Skeletal muscle tissue (tissue), 3 donors: ENCODE measurements at regions not wholly inside any gene's neighbourhood (a gene's known extent, or its start where the extent isn't known, plus 50 kb on each side); places are given as distances from the start of the nearest gene placed in this dataset.

Source experiments
- H3K27ac ChIP-seq: one replicate; pipeline ENCODE4 v1.7.0; 2013; ENCODE audit warnings: mild to moderate bottlenecking, low read depth, low read length, inconsistent platforms
- H3K27me3 ChIP-seq, 3 donors: one replicate each; pipeline ENCODE4 v1.7.0; 2013; ENCODE audit warnings: low read length in 3 of 3; ENCODE audit not compliant: control insufficient read depth in 3 of 3, insufficient read depth in 3 of 3
- H3K36me3 ChIP-seq, 3 donors: one replicate each; pipeline ENCODE4 v1.7.0; 2013; ENCODE audit warnings: low read length in 3 of 3; ENCODE audit not compliant: control insufficient read depth in 3 of 3, insufficient read depth in 3 of 3
- H3K4me1 ChIP-seq, 3 donors: one replicate each; pipeline ENCODE4 v1.7.0; 2013; ENCODE audit warnings: low read length in 3 of 3, mild to moderate bottlenecking in 3 of 3; ENCODE audit not compliant: control insufficient read depth in 3 of 3, insufficient read depth in 3 of 3
- H3K4me3 ChIP-seq, 3 donors: one replicate each; pipeline ENCODE4 v1.7.0; 2013; ENCODE audit warnings: low read length in 3 of 3
- H3K9ac ChIP-seq, 3 donors: one replicate each; pipeline ENCODE4 v1.7.0; 2013; ENCODE audit warnings: low read length in 3 of 3, mild to moderate bottlenecking in 3 of 3, moderate library complexity in 2 of 3, low read depth in 1 of 3
- H3K9me3 ChIP-seq, 3 donors: one replicate each; pipeline ENCODE4 v1.7.0; 2013; ENCODE audit warnings: low read length in 3 of 3; ENCODE audit not compliant: control insufficient read depth in 3 of 3
- donor health status: Osteomylitis.

DNA sequence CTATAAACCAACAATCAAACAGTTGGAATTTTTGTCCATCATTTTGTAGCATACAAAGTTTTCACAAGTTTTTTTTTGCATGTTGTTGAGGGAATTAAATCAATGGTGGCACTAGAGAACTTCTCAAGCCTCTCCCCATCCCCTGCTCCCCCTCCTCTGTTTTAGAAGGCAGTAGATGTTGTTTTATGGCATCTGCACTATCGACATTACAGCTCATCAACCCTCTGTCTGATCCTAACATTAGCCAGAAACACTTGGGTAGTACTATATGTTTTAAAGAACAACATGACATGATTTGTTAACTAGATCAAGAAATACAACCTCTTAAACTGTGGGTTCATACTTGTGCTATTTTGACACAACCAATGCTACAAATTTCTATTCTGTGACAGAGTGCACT is 306.5 kb upstream of the NR5A2 start:
- no peak overlapping the region for H3K4me3 ChIP-seq
- H3K9ac ChIP-seq = no peak overlapping the region
- H3K27me3 ChIP-seq = no peaks in the 10 kb centered on the region
- no peaks in the 10 kb centered on the region for H3K36me3 ChIP-seq
- H3K9me3 ChIP-seq = no peaks in the 10 kb centered on the region
- H3K27ac ChIP-seq = no peak overlapping the region
- H3K4me1 ChIP-seq = no peaks in the 10 kb centered on the region

DNA sequence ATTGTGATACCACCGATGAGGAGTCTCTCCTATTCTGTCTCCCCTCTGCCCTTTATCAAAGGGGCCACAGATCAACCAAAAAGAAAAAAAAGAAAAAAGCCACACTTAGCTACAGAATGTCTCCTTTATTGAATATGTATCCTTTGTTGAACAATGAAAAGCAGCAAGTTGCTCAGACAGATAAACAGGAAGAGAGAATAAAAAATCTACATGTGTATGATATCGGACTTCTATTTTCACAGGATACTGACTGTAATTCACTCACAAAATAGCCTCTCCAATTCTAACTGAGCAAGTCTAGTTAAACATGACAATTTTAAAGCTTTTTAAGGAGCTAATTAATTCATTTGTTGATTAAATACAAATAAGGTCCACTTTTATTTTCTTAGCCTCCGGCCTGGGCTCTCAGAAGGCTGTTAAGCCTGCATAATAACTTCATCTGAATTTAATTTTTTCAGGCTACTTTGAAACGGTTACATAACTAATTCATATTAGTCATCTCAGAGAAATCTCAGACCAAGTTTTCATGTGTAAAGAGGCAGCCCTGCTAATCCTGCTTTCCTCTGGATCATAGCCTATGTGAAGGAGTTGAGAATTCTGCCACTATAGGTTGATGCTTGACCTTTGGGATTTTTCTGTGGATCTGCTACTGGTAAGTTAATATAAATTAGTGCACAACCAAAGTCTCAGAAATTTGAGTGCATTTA is 304.1 kb upstream of the NR5A2 start:
- H3K4me3 ChIP-seq = no peak overlapping the region
- H3K36me3 ChIP-seq = no peaks in the 10 kb centered on the region
- no peak overlapping the region for H3K27ac ChIP-seq
- H3K9ac ChIP-seq = no peak overlapping the region
- no peaks in the 10 kb centered on the region for H3K9me3 ChIP-seq
- no peaks in the 10 kb centered on the region for H3K27me3 ChIP-seq
- no peaks in the 10 kb centered on the region for H3K4me1 ChIP-seq

DNA sequence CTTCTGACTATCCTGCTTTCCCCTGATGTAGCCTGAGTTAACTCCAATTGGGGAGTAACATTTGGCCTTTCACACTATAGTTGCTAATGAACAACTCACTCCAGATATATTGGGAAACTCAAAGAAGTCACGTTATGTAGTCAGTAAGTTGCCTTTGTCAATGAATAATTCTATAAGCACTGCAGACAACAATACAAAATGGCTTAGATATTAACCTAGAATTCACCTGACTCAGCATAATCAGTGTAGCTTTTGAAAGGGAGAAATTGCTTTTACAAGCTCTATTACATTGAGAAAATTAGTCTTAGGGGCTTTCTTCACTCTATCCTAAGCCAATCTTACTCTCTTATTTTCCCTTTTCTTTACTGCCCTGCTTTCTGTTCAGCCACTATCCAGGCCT is 303.5 kb upstream of the NR5A2 start:
- H3K27me3 ChIP-seq = no peaks in the 10 kb centered on the region
- no peaks in the 10 kb centered on the region for H3K36me3 ChIP-seq
- no peaks in the 10 kb centered on the region for H3K4me1 ChIP-seq
- no peak overlapping the region for H3K27ac ChIP-seq
- no peak overlapping the region for H3K4me3 ChIP-seq
- no peaks in the 10 kb centered on the region for H3K9me3 ChIP-seq
- no peak overlapping the region for H3K9ac ChIP-seq

DNA sequence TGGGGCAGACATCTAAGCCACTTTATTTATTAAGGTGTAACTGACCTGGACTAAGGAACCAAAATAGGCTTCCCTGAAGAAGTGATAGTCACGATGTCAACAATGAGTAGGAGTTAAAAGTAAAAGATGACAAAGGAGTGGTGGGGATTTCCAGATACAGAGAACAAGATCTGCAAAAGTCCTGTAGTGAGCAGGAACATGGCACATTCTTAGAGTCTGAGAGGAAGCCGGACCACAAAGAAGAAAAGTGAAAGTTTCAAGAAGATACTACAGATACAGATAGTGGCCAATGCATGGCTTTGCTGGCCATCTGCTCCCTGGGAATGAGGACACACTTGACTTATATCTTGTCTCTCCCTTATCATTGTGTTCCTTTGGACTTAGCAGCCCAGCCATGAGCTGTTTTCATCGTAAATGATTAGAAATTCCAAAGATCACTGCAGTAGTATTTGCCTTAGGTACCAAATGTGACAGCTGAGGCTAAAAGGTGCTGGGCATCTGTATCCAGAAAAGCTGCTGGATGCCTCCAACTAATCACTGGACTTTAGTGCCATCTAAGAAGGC is 302.4 kb upstream of the NR5A2 start:
- Histone ChIP-seq H3K9me3 (no peaks in the 10 kb centered on the region), H3K27ac (no peak overlapping the region), H3K36me3 (no peaks in the 10 kb centered on the region), H3K4me1 (no peaks in the 10 kb centered on the region), H3K4me3 (no peak overlapping the region), H3K9ac (no peak overlapping the region), H3K27me3 (no peaks in the 10 kb centered on the region)

DNA sequence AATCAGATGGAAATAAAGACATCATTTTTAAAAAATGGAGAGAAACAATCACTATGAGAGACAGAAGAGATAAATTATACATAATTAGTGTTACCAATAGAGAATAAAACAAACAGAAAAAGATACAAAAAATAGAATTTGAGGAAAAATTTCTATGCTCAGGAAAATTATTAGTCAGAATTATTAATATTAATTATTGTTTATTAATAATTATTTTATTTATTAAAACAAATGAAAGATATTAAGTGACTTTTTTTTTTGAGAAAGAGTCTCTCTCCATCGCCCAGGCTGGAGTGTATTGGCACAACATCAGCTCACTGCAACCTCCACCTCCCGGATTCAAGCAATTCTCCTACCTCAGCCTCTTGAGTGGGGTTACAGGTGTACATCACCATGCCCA is 299.8 kb upstream of the NR5A2 start:
- H3K36me3 ChIP-seq = no peaks in the 10 kb centered on the region
- H3K27me3 ChIP-seq = no peaks in the 10 kb centered on the region
- no peak overlapping the region for H3K9ac ChIP-seq
- H3K4me3 ChIP-seq = no peak overlapping the region
- no peak overlapping the region for H3K27ac ChIP-seq
- no peaks in the 10 kb centered on the region for H3K4me1 ChIP-seq
- H3K9me3 ChIP-seq = peaks cover 0 to 4% (median 0%) of the 10 kb centered on the region in 3 donors

DNA sequence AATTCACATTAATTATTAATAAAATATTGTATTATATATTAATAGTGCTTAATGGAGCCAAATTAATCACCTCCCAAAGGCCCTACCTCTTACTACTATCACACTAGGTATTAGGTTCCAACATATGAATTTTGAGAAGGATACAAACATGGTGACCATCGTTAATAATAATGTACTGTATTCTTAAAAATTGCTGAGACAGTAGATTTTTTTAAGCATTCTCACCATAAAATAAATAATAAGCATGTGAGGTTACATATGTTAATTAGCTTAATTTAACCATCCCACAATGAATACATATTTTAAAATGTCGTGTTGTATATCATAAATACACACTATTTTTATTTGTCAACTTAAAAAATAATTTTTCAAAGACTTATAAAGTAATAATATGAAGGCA is 299.2 kb upstream of the NR5A2 start:
- H3K27me3 ChIP-seq = no peaks in the 10 kb centered on the region
- H3K9me3 ChIP-seq = peaks cover 0 to 4% (median 0%) of the 10 kb centered on the region in 3 donors
- no peak overlapping the region for H3K9ac ChIP-seq
- no peaks in the 10 kb centered on the region for H3K4me1 ChIP-seq
- no peaks in the 10 kb centered on the region for H3K36me3 ChIP-seq
- H3K4me3 ChIP-seq = no peak overlapping the region
- H3K27ac ChIP-seq = no peak overlapping the region

DNA sequence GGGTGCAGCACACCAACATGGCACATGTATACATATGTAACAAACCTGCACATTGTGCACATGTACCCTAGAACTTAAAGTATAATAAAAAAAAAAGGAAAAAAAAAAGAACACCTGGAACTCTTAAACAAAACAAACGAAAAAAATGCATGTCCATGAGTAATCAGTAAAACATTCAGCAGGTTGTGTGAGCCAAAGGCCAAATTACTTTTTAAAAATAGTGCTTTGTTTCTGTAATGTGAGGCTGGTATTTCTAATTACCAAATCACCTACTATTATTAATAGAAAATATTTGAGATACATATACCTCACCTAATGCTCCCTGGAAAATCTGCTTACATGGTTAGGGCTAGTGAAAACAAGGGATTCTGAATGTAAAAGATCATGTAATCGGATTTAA is 294.4 kb upstream of the NR5A2 start:
- no peak overlapping the region for H3K4me3 ChIP-seq
- H3K27ac ChIP-seq = no peak overlapping the region
- no peaks in the 10 kb centered on the region for H3K27me3 ChIP-seq
- H3K9ac ChIP-seq = no peak overlapping the region
- H3K36me3 ChIP-seq = no peaks in the 10 kb centered on the region
- no peaks in the 10 kb centered on the region for H3K4me1 ChIP-seq
- H3K9me3 ChIP-seq = peaks cover 0 to 4% (median 0%) of the 10 kb centered on the region in 3 donors

DNA sequence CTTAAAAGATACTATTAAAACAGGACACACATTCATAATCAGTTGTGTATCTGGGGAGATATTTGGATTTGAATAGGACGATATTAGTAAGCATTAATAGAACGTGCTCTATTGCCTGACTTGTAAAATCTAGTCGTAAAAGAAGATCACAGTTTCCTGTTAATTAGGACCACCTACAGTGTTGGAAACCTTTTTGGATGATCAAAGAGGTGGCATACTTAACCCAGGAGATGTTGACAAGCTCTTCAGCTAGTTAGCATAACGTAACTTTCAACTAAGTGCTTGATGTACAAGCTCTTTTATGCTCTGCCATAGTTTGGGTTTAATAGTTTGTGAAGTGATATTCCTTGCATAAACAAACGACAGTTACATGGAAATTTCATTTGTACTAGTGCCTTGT is 293.3 kb upstream of the NR5A2 start:
- H3K9ac ChIP-seq = no peak overlapping the region
- H3K36me3 ChIP-seq = no peaks in the 10 kb centered on the region
- H3K4me3 ChIP-seq = no peak overlapping the region
- H3K27ac ChIP-seq = no peak overlapping the region
- no peaks in the 10 kb centered on the region for H3K4me1 ChIP-seq
- H3K27me3 ChIP-seq = no peaks in the 10 kb centered on the region
- H3K9me3 ChIP-seq = peaks cover 0 to 4% (median 0%) of the 10 kb centered on the region in 3 donors

DNA sequence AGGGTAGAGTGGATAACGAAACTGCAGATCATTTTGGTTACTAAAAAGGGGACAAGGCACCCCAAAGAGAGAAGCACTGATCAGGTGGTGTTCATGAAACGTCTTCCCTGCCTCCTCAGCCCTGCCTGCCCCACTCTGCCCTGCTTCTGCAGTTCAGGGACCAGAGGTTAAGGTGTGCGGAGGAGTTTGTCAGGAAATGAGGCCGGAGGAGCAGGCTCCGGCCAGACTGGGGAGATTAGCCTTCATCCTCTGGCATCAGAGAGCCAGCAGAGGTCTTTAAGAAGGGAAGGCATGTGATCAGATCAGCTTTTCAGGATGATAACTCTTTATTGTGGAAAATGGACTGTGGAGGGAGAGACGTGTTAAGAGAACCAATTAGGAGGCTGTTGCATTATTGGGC is 291.9 kb upstream of the NR5A2 start:
- no peak overlapping the region for H3K4me3 ChIP-seq
- no peak overlapping the region for H3K27ac ChIP-seq
- H3K4me1 ChIP-seq = no peaks in the 10 kb centered on the region
- H3K36me3 ChIP-seq = no peaks in the 10 kb centered on the region
- H3K9ac ChIP-seq = no peak overlapping the region
- no peaks in the 10 kb centered on the region for H3K27me3 ChIP-seq
- H3K9me3 ChIP-seq = peaks cover 0 to 3% (median 0%) of the 10 kb centered on the region in 3 donors

DNA sequence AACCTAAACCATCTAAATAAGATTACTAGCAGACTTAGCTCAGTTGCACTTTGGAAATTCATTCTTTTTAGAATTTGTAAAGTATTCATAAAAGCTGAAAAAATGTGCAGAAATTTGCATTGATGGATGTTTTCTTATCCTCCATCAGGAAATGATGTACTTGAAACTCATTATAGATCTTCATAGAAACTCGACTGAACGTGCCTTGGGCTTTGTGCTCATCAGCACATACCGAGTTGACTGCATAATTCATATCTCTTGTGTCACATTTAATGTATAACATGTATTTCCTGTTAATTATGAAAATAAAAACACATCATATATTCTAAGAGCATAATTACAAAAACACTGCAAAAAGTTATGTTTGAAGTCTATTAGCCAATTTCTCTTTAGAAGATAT is 290.9 kb upstream of the NR5A2 start:
- no peaks in the 10 kb centered on the region for H3K4me1 ChIP-seq

More for the DNA sequence above, 290.9 kb upstream of the NR5A2 start:
- no peaks in the 10 kb centered on the region for H3K27me3 ChIP-seq
- H3K36me3 ChIP-seq = no peaks in the 10 kb centered on the region
- H3K27ac ChIP-seq = no peak overlapping the region
- H3K9ac ChIP-seq = no peak overlapping the region
- no peaks in the 10 kb centered on the region for H3K9me3 ChIP-seq
- no peak overlapping the region for H3K4me3 ChIP-seq
